NT2/D1 (cell line): ENCODE measurements at regions not wholly inside any gene's neighbourhood (a gene's known extent, or its start where the extent isn't known, plus 50 kb on each side); places are given as distances from the start of the nearest gene placed in this dataset.

ENCODE experiments used
- SUZ12 ChIP-seq: IDR thresholded peaks from 2 replicates; pipeline ENCODE4 v1.6.1; 2011; ENCODE audit not compliant: insufficient read length, insufficient read depth; ENCODE audit errors: extremely low read depth
- YY1 ChIP-seq: IDR thresholded peaks from 2 replicates; pipeline ENCODE4 v1.6.1; 2011; ENCODE audit not compliant: insufficient read length, insufficient read depth
- ZNF274 ChIP-seq: IDR thresholded peaks from 2 replicates; pipeline ENCODE4 v1.6.1; 2011; ENCODE audit warnings: mild to moderate bottlenecking, low read depth, low read length

DNA sequence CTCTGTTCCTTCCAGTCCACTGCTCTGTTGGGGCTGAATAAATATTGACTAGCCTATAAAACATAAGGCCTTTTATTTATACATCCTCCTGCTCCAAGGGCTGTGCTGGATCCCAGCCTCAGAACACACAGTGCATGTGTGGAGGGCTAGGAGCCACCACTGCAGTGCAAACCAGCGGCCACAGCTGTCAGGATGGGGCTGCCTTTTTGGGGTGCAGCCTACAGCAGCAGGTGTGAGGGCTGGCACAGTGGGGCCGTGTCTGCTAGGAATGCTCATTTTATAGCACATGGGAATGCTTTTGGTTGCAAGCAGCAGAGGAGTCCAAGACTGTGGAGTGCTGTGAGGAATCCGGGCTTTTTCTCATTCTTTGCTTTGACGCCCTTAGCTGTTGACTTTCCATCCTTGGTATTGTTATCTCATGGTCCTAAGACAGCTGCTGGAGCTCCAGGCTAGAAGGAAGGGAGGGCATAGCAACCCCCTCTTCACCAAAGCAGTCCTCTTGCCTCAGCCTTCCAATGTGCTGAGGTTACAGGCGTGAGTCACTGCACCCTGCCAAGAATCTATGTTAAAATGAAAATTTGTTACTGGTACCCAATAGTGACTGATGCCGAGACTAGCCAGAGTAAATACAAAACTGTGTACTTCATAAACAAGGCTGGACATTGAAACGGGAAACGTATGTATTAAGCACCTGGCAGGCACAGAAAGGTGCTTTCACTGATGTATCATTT lies 334.3 kb upstream of the GATB start:
- TF ChIP-seq YY1 (no peak), ZNF274 (no peak), SUZ12 (no peak)
